ENCODE measurements at regions not wholly inside any gene's neighbourhood (a gene's known extent, or its start where the extent isn't known, plus 50 kb on each side); places are given as distances from the start of the nearest gene placed in this dataset.

DNA sequence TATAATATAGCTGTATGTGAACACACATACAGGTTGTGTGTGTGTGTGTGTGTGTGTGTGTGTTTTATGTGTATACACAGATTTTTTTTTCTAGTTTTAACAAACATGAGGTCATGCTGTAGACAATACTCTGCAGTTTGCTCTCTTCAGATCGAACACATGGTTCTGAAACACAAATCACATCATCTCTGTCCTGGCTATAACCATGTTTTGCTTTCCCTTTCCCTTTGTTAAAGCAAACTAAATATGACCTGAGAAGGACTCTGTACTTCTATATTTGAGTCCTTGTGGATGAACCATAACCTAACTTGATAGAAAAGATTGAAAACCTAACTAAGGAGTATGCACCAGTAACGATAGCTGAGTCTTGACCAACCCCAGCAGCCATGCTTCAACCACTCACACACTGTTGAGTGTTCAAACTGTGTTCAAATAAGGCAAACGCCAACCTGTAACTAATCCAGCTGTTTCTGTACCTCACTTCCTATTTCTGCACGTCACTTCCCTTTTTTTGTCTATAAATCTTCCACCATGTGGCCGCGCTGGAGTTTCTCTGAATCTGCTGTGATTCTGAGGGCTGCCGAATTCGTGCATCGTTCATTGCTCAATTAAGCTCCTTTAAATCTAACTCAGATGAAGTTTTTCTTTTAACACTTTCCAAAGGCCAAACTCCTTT lies 303.8 kb downstream of the HS3ST3B1 start (continued):
- TF ChIP-seq HDAC2 (IDR thresholded peaks at IDR 0.05; ENCODE audit: borderline replicate concordance in 1 of 2, low read depth in 2 of 2, low read length in 2 of 2) (no peak), MAFK (IDR thresholded peaks at IDR 0.05; ENCODE audit: low read depth, low read length) (no peak)

Measured in H1 (cell line).